Activated naive CD4-positive, alpha-beta T cell treated with anti-CD3 and anti-CD28 coated beads for 36 hours (primary cell): ENCODE measurements at regions not wholly inside any gene's neighbourhood (a gene's known extent, or its start where the extent isn't known, plus 50 kb on each side); places are given as distances from the start of the nearest gene placed in this dataset.
"Not testable (repeated sequence)": the region's sequence is repeated elsewhere in the genome, so short reads cannot be mapped to it uniquely, and the experiment has no call there.

Source experiments
- CTCF ChIA-PET: fragments of 350-600 bp; sonication (Branson Sonifier 250); formaldehyde crosslinking; loops from one replicate; lab custom pipeline; 2021; ENCODE audit warnings: antibody characterized with exemption; lab: Charles Lee
- DNase-seq: peaks from one replicate; pipeline ENCODE4 v3.0.0-alpha.2; 2020
- H3K27ac Mint-ChIP-seq: one replicate; pipeline ENCODE4 v1.8.0; 2021; ENCODE audit warnings: mild to moderate bottlenecking, mixed read lengths
- H3K27me3 Mint-ChIP-seq: one replicate; pipeline ENCODE4 v1.8.0; 2021; ENCODE audit warnings: low read depth, mixed read lengths
- H3K36me3 Mint-ChIP-seq: one replicate; pipeline ENCODE4 v1.8.0; 2021; ENCODE audit warnings: low read depth, mixed read lengths
- H3K4me1 Mint-ChIP-seq: one replicate; pipeline ENCODE4 v1.8.0; 2021; ENCODE audit warnings: low read depth, mixed read lengths
- H3K4me3 Mint-ChIP-seq: one replicate; pipeline ENCODE4 v1.8.0; 2021; ENCODE audit warnings: mild to moderate bottlenecking, moderate library complexity, mixed read lengths
- H3K9me3 Mint-ChIP-seq: one replicate; pipeline ENCODE4 v1.8.0; 2021; ENCODE audit warnings: mixed read lengths
- intact Hi-C: fragments of 100-400 bp; cut with micrococcal nuclease; formaldehyde crosslinking; loops from one replicate; pipeline ENCODE4 v1.15.1; 2023

- no peak for DNase-seq
- Mint-ChIP-seq H3K4me3 (no peak overlapping the region), H3K27ac (no peak overlapping the region), H3K36me3 (no peaks in the 10 kb centered on the region), H3K9me3 (no peaks in the 10 kb centered on the region), H3K27me3 (no peaks in the 10 kb centered on the region), H3K4me1 (no peaks in the 10 kb centered on the region)
- intact Hi-C loops = no loop called here
- CTCF ChIA-PET = no interaction called here
These were observed 743.5 kb upstream of the ARPP21 start for GRCh38 chr3:34895841-34896240.

DNA sequence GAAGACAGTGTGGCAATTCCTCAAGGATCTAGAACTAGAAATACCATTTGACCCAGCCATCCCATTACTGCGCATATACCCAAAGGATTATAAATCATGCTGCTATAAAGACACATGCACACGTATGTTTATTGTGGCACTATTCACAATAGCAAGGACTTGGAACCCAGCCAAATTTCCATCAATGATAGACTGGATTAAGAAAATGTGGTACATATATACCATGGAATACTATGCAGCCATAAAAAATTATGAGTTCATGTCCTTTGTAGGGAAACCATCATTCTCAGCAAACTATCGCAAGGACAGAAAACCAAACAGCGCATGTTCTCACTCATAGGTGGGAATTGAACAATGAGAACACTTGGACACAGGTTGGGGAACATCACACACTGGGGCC is 729.6 kb upstream of the ARPP21 start:
- H3K9me3 Mint-ChIP-seq = peaks cover 11% of the 10 kb centered on the region
- H3K4me3 Mint-ChIP-seq, intact Hi-C loops, CTCF ChIA-PET, H3K27ac Mint-ChIP-seq, DNase-seq, H3K36me3 Mint-ChIP-seq, H3K27me3 Mint-ChIP-seq, H3K4me1 Mint-ChIP-seq: not testable (repeated sequence)

DNA sequence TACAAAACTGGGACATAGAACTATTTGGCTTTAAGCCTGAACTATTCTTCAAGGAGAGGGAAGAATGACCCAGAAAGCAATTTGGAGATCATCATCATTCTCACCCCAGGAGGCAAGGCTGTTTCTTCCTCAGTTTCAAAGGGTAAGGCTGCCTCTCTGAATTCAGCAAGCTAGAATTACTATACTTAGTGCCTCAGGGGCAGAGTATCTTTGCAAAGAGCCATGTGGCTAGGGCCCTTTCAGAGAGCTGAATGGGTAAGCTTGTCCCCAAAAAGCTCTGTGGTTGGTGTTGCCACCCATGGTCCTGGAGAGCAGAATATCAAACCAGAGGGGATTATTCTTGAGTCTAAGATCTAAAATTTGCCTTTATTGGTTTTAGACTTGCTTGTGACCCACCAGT is 720.3 kb upstream of the ARPP21 start:
- DNase-seq = no peak
- Mint-ChIP-seq H3K9me3 (no peaks in the 10 kb centered on the region), H3K27me3 (no peaks in the 10 kb centered on the region), H3K4me1 (no peaks in the 10 kb centered on the region), H3K27ac (no peak overlapping the region), H3K4me3 (no peak overlapping the region), H3K36me3 (no peaks in the 10 kb centered on the region)
- intact Hi-C loops = no loop called here
- CTCF ChIA-PET = no interaction called here

GRCh38 chr3:34920806-34921205 is 718.5 kb upstream of the ARPP21 start:
- H3K4me3 Mint-ChIP-seq = no peak overlapping the region
- H3K36me3 Mint-ChIP-seq = no peaks in the 10 kb centered on the region
- no peaks in the 10 kb centered on the region for H3K9me3 Mint-ChIP-seq
- intact Hi-C loops = no loop called here
- CTCF ChIA-PET = no interaction called here
- no peak for DNase-seq
- no peaks in the 10 kb centered on the region for H3K4me1 Mint-ChIP-seq
- no peaks in the 10 kb centered on the region for H3K27me3 Mint-ChIP-seq
- no peak overlapping the region for H3K27ac Mint-ChIP-seq

DNA sequence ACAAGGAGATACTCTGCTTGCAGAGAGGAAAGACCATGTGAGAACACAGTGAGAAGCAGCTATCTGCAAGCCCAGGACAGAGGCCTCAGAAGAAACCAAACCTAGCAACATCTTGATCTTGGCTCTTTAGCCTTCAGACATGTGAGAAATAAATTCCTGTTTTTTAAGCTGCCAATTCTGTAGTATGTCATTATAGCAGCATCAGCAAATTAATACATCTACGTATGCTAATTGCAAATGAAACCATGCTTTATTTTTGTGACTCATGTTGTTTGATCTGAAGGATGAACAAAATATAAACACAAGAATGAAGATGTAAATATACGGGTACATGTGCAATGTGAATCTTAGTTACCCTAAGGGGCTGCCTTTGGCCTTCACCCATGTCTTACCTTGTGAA is 714.4 kb upstream of the ARPP21 start:
- intact Hi-C loops = no loop called here
- Mint-ChIP-seq H3K27ac (no peak overlapping the region), H3K4me1 (no peaks in the 10 kb centered on the region), H3K9me3 (peaks cover 3% of the 10 kb centered on the region), H3K36me3 (no peaks in the 10 kb centered on the region), H3K4me3 (no peak overlapping the region), H3K27me3 (no peaks in the 10 kb centered on the region)
- no peak for DNase-seq
- CTCF ChIA-PET = no interaction called here

- Mint-ChIP-seq H3K9me3 (peaks cover 8% of the 10 kb centered on the region), H3K4me3 (no peak overlapping the region), H3K36me3 (no peaks in the 10 kb centered on the region), H3K27me3 (no peaks in the 10 kb centered on the region), H3K27ac (no peak overlapping the region), H3K4me1 (no peaks in the 10 kb centered on the region)
- CTCF ChIA-PET = no interaction called here
- intact Hi-C loops = no loop called here
- DNase-seq = no peak
These were observed 713.5 kb upstream of the ARPP21 start for GRCh38 chr3:34925851-34926250.

DNA sequence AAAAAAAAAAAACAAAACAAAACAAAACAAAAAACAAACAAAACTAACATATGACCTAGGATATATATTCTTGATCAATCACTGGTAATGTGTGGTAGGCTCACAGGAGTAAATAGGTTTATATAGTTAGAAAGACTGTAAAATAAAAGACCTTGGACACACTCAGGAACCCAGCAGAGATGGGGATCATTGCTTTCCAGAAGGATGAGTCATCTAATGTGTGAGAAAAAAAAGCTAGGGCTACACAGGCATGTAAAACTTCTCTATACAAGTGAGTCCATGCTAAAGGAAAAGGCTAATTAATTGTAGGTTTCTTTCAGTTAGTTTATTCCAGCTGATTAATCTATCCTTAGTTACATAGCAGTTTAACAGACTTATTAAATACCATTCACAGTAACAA is 710.3 kb upstream of the ARPP21 start:
- H3K36me3 Mint-ChIP-seq = no peaks in the 10 kb centered on the region
- H3K27ac Mint-ChIP-seq = no peak overlapping the region
- H3K4me3 Mint-ChIP-seq = no peak overlapping the region
- DNase-seq = no peak
- H3K9me3 Mint-ChIP-seq = peaks cover 13% of the 10 kb centered on the region
- intact Hi-C loops = no loop called here
- no peaks in the 10 kb centered on the region for H3K27me3 Mint-ChIP-seq
- H3K4me1 Mint-ChIP-seq = no peaks in the 10 kb centered on the region
- CTCF ChIA-PET = no interaction called here

DNA sequence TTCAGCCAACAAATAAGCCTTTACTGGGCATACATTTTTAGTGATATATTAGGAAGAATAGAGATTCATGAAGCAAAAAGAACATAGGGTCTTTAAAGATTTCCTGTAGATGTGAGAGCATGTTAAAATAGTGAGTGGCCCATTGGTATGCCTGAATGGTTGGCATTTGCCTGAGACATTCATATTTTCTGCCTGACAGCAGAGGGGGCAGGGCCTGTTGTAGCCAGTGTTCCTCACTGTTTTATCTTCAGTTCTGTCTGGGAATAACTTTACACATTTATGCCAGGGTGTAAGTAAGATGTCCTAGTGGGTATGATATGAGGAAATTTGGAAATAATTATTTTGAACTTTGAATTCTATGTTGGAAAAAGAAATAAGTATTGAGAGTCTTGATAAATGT is 704.7 kb upstream of the ARPP21 start:
- Mint-ChIP-seq H3K9me3 (peaks cover 13% of the 10 kb centered on the region), H3K27me3 (no peaks in the 10 kb centered on the region), H3K4me1 (no peaks in the 10 kb centered on the region), H3K27ac (no peak overlapping the region), H3K4me3 (no peak overlapping the region), H3K36me3 (no peaks in the 10 kb centered on the region)
- DNase-seq = no peak
- CTCF ChIA-PET = no interaction called here
- intact Hi-C loops = no loop called here

GRCh38 chr3:34938784-34939183 is 700.5 kb upstream of the ARPP21 start:
- Mint-ChIP-seq H3K4me1 (no peaks in the 10 kb centered on the region), H3K4me3 (no peak overlapping the region), H3K27me3 (no peaks in the 10 kb centered on the region), H3K27ac (no peak overlapping the region), H3K9me3 (no peaks in the 10 kb centered on the region), H3K36me3 (no peaks in the 10 kb centered on the region)
- no peak for DNase-seq
- CTCF ChIA-PET = no interaction called here
- intact Hi-C loops = no loop called here

- intact Hi-C loops = no loop called here
- no peak overlapping the region for H3K27ac Mint-ChIP-seq
- CTCF ChIA-PET = no interaction called here
- no peaks in the 10 kb centered on the region for H3K27me3 Mint-ChIP-seq
- DNase-seq = no peak
- no peaks in the 10 kb centered on the region for H3K4me1 Mint-ChIP-seq
- H3K9me3 Mint-ChIP-seq = no peaks in the 10 kb centered on the region
- H3K36me3 Mint-ChIP-seq = no peaks in the 10 kb centered on the region
- no peak overlapping the region for H3K4me3 Mint-ChIP-seq
These were observed 697.1 kb upstream of the ARPP21 start for GRCh38 chr3:34942256-34942655.

DNA sequence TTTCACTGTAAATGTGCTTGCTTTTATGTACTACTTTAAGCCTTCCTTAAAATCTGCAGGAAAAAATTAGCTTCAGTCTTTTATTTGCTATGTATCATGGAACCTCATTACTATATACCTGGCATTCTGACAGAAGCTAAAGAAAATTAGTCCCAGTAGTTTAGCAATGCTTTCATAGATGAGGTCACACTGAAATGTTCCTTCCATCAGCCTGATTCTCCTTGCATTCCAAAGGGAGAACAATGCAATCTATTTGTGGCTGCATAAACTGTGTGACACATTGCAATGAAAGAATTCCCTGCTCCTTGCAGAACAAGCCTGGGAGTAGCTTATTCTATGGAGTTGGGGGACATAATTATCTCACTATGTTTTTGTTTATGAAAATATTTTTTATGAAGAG is 691.5 kb upstream of the ARPP21 start:
- intact Hi-C loops = no loop called here
- H3K4me1 Mint-ChIP-seq = no peaks in the 10 kb centered on the region
- H3K27ac Mint-ChIP-seq = no peak overlapping the region
- CTCF ChIA-PET = interaction anchor here (1.0 kb wide), 1 partner anchor 10 kb away, joined by 3 read pairs; no protein-coding TSS in a partner anchor
- H3K27me3 Mint-ChIP-seq = no peaks in the 10 kb centered on the region
- H3K4me3 Mint-ChIP-seq = no peak overlapping the region
- H3K9me3 Mint-ChIP-seq = peaks cover 4% of the 10 kb centered on the region
- DNase-seq = no peak
- no peaks in the 10 kb centered on the region for H3K36me3 Mint-ChIP-seq

- H3K36me3 Mint-ChIP-seq = no peaks in the 10 kb centered on the region
- H3K9me3 Mint-ChIP-seq = peaks cover 4% of the 10 kb centered on the region
- no peak overlapping the region for H3K27ac Mint-ChIP-seq
- H3K4me1 Mint-ChIP-seq = no peaks in the 10 kb centered on the region
- no peak for DNase-seq
- intact Hi-C loops = no loop called here
- peaks cover 1% of the 10 kb centered on the region for H3K27me3 Mint-ChIP-seq
- no peak overlapping the region for H3K4me3 Mint-ChIP-seq
- CTCF ChIA-PET = interaction anchor here (1.0 kb wide), 1 partner anchor 9 kb away, joined by 3 read pairs; no protein-coding TSS in a partner anchor
These were observed 690.8 kb upstream of the ARPP21 start for GRCh38 chr3:34948517-34948916.

- Mint-ChIP-seq H3K27me3 (peaks cover 1% of the 10 kb centered on the region), H3K27ac (no peak overlapping the region), H3K4me3 (no peak overlapping the region), H3K4me1 (no peaks in the 10 kb centered on the region), H3K9me3 (peaks cover 2% of the 10 kb centered on the region), H3K36me3 (no peaks in the 10 kb centered on the region)
- CTCF ChIA-PET = no interaction called here
- DNase-seq = no peak
- intact Hi-C loops = no loop called here
These were observed 683.6 kb upstream of the ARPP21 start for GRCh38 chr3:34955680-34956079.

GRCh38 chr3:34956511-34956910 is 682.8 kb upstream of the ARPP21 start:
- intact Hi-C loops = no loop called here
- Mint-ChIP-seq H3K4me1 (no peaks in the 10 kb centered on the region), H3K4me3 (no peak overlapping the region), H3K27me3 (peaks cover 1% of the 10 kb centered on the region), H3K9me3 (peaks cover 2% of the 10 kb centered on the region), H3K36me3 (no peaks in the 10 kb centered on the region), H3K27ac (no peak overlapping the region)
- CTCF ChIA-PET = no interaction called here
- DNase-seq = no peak
